PC-9 (cell line): ENCODE measurements at regions not wholly inside any gene's neighbourhood (a gene's known extent, or its start where the extent isn't known, plus 50 kb on each side); places are given as distances from the start of the nearest gene placed in this dataset.

ENCODE experiments used
- BruUV-seq: library from RNA; stranded (reverse); fragments of 400-500 nt; replicated peaks from 2 replicates; lab custom pipeline; 2021; lab: Mats Ljungman, UMichigan
- CTCF ChIA-PET: fragments of 300-600 bp; sonication (Branson Sonifier 250); formaldehyde crosslinking; loops from one replicate; lab custom pipeline; 2022; ENCODE audit warnings: antibody characterized with exemption; lab: Charles Lee
- POLR2A ChIA-PET: fragments of 300-600 bp; sonication (Branson Sonifier 250); formaldehyde crosslinking; loops from one replicate; lab custom pipeline; 2022; ENCODE audit warnings: antibody characterized with exemption; ENCODE audit not compliant: unreplicated experiment; lab: Charles Lee
- DNase-seq, 2 experiments: peaks; one replicate each; pipeline versions ENCODE4 v3.0.0 to v3.0.0-alpha.2; 2015 to 2022; ENCODE audit warnings: mixed read lengths in 1 of 2
- H2AFZ ChIP-seq: fragments of 200-600 bp; sonication (generic); 2 replicates; pipeline ENCODE4 v1.8.1; 2017; ENCODE audit warnings: antibody characterized with exemption
- H3F3A ChIP-seq: fragments of 200-600 bp; sonication (generic); 2 replicates; pipeline ENCODE4 v1.8.1; 2017; ENCODE audit warnings: antibody characterized with exemption, mild to moderate bottlenecking, low read depth; ENCODE audit not compliant: insufficient read depth
- H3K27ac ChIP-seq: fragments of 200-600 bp; sonication (generic); 2 replicates; pipeline ENCODE4 v1.6.1; 2016; ENCODE audit warnings: mixed run types
- H3K27me3 ChIP-seq: fragments of 200-600 bp; sonication (generic); 2 replicates; pipeline ENCODE4 v1.6.1; 2016; ENCODE audit warnings: low read depth, mixed run types; ENCODE audit not compliant: insufficient read depth
- H3K36me3 ChIP-seq: fragments of 200-600 bp; sonication (generic); 2 replicates; pipeline ENCODE4 v1.6.1; 2016; ENCODE audit warnings: low read depth, mixed run types
- H3K4me1 ChIP-seq: fragments of 200-600 bp; sonication (generic); replicated peaks from 2 replicates; pipeline ENCODE4 v1.6.1; 2016; ENCODE audit warnings: mixed run types; ENCODE audit not compliant: insufficient read depth
- H3K4me2 ChIP-seq: fragments of 200-600 bp; sonication (generic); 2 replicates; pipeline ENCODE4 v1.6.1; 2017; ENCODE audit warnings: mixed run types
- H3K4me3 ChIP-seq: fragments of 200-600 bp; sonication (generic); 2 replicates; pipeline ENCODE4 v1.6.1; 2016; ENCODE audit warnings: mixed run types
- H3K79me2 ChIP-seq: fragments of 200-600 bp; sonication (generic); 2 replicates; pipeline ENCODE4 v1.6.1; 2017; ENCODE audit warnings: low read depth, mixed run types
- H3K9me2 ChIP-seq: fragments of 200-600 bp; sonication (generic); 2 replicates; pipeline ENCODE4 v1.8.1; 2017; ENCODE audit warnings: mild to moderate bottlenecking; ENCODE audit not compliant: insufficient read depth
- H3K9me3 ChIP-seq: fragments of 200-600 bp; sonication (generic); 2 replicates; pipeline ENCODE4 v1.8.1; 2016; ENCODE audit warnings: low read depth; ENCODE audit not compliant: insufficient read depth
- H4K20me1 ChIP-seq: fragments of 200-600 bp; sonication (generic); 2 replicates; pipeline ENCODE4 v1.8.1; 2017; ENCODE audit not compliant: insufficient read depth
- EZH2 ChIP-seq: fragments of 200-600 bp; sonication (generic); IDR thresholded peaks from 2 replicates; pipeline ENCODE4 v1.8.0; 2017; ENCODE audit warnings: antibody characterized with exemption, low read depth
- intact Hi-C: fragments of 100-400 bp; cut with micrococcal nuclease; formaldehyde crosslinking; loops from one replicate; pipeline ENCODE4 v1.10.0; 2022; ENCODE audit not compliant: unreplicated experiment
- TF ChIP-seq, protein P1 (sequence below): fragments of 200-600 bp; sonication (generic); conservative IDR thresholded peaks from 2 replicates; pipeline ENCODE4 v1.6.1; 2017; ENCODE audit warnings: mixed run types, antibody characterized with exemption, mild to moderate bottlenecking, moderate library complexity

- H3K4me2 ChIP-seq = no peak overlapping the region
- no peaks in the 10 kb centered on the region for H3K36me3 ChIP-seq
- H3K9me2 ChIP-seq = no peaks in the 10 kb centered on the region
- H3K27ac ChIP-seq = no peak overlapping the region
- TF ChIP-seq EZH2 = no peak
- TF ChIP-seq, protein P1, sequence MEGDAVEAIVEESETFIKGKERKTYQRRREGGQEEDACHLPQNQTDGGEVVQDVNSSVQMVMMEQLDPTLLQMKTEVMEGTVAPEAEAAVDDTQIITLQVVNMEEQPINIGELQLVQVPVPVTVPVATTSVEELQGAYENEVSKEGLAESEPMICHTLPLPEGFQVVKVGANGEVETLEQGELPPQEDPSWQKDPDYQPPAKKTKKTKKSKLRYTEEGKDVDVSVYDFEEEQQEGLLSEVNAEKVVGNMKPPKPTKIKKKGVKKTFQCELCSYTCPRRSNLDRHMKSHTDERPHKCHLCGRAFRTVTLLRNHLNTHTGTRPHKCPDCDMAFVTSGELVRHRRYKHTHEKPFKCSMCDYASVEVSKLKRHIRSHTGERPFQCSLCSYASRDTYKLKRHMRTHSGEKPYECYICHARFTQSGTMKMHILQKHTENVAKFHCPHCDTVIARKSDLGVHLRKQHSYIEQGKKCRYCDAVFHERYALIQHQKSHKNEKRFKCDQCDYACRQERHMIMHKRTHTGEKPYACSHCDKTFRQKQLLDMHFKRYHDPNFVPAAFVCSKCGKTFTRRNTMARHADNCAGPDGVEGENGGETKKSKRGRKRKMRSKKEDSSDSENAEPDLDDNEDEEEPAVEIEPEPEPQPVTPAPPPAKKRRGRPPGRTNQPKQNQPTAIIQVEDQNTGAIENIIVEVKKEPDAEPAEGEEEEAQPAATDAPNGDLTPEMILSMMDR = no peak
- H3K79me2 ChIP-seq = no peaks in the 10 kb centered on the region
- H3K27me3 ChIP-seq = no peaks in the 10 kb centered on the region
- no TSS peak for BruUV-seq
- no peaks in the 10 kb centered on the region for H3F3A ChIP-seq
- intact Hi-C loops = no loop called here
- no peak overlapping the region for H2AFZ ChIP-seq
- ChIA-PET POLR2A (no interaction called here), CTCF (no interaction called here)
- no peaks in the 10 kb centered on the region for H3K9me3 ChIP-seq
- no peak overlapping the region for H3K4me3 ChIP-seq
- DNase-seq = no peak
- H4K20me1 ChIP-seq = no peaks in the 10 kb centered on the region
- H3K4me1 ChIP-seq = no peaks in the 10 kb centered on the region
These were observed 221.9 kb downstream of the GABRG2 start for GRCh38 chr5:162289489-162289888.

DNA sequence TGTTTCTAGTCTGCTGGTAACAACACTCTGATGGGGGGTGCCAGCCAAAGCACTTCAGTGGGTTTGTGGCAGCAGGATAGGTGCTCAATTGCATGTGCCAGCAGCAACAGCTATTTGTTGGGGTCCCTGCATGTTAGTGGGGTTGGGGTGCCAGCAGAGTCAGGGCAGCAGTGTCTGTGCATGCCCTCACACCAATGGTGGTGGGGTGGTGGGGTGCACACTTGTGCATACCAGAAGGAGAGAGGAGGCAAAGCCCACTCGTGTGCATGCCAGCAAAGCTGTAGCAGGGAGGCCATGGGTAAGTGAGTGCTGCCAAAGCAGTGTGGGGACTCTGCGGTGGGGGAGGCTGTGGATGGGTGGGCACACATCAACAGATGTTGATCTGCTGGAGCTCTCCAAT is 232.2 kb downstream of the GABRG2 start:
- ChIA-PET CTCF (no interaction called here), POLR2A (no interaction called here)
- Histone ChIP-seq H3F3A (no peaks in the 10 kb centered on the region), H3K79me2 (no peaks in the 10 kb centered on the region), H2AFZ (no peak overlapping the region), H3K4me3 (no peak overlapping the region), H3K27me3 (no peaks in the 10 kb centered on the region), H4K20me1 (no peaks in the 10 kb centered on the region; the same call in 1 of the 2 replicates), H3K36me3 (no peaks in the 10 kb centered on the region), H3K9me3 (no peaks in the 10 kb centered on the region), H3K4me2 (no peak overlapping the region), H3K4me1 (no peaks in the 10 kb centered on the region), H3K9me2 (no peaks in the 10 kb centered on the region), H3K27ac (no peak overlapping the region)
- no peak for DNase-seq
- intact Hi-C loops = no loop called here
- no TSS peak for BruUV-seq
- no peak for TF ChIP-seq EZH2
- TF ChIP-seq, protein P1 = no peak

DNA sequence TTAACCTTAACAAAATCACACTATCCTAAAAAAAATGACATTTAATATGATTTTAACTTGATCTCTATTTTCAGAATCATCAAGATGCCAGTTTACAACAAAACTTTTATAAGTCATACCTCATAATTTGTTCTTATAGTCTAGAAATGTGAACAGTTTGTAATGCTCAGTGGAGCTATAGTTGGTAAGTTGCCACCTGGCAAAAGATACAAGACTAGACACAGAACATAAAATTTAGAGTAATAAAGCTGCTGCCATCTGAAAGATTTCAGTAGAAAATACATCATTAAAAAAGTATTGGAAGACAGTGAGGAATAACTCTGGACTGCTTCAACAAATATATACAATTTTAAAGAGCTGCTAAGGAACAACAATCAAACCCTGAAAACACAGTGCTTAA is 233.8 kb downstream of the GABRG2 start:
- no peaks in the 10 kb centered on the region for H3K79me2 ChIP-seq
- H3F3A ChIP-seq = no peaks in the 10 kb centered on the region
- no peak overlapping the region for H3K4me3 ChIP-seq
- no peaks in the 10 kb centered on the region for H3K27me3 ChIP-seq
- H4K20me1 ChIP-seq = no peaks in the 10 kb centered on the region; the same call in 1 of the 2 replicates
- no peak for TF ChIP-seq EZH2
- TF ChIP-seq, protein P1 = no peak
- DNase-seq = no peak
- no peaks in the 10 kb centered on the region for H3K9me2 ChIP-seq
- BruUV-seq = no TSS peak
- H3K36me3 ChIP-seq = no peaks in the 10 kb centered on the region
- no peak overlapping the region for H3K4me2 ChIP-seq
- no peak overlapping the region for H2AFZ ChIP-seq
- ChIA-PET CTCF (no interaction called here), POLR2A (no interaction called here)
- H3K9me3 ChIP-seq = no peaks in the 10 kb centered on the region
- no peak overlapping the region for H3K27ac ChIP-seq
- no peaks in the 10 kb centered on the region for H3K4me1 ChIP-seq
- intact Hi-C loops = no loop called here
